ENCODE measurements at regions not wholly inside any gene's neighbourhood (a gene's known extent, or its start where the extent isn't known, plus 50 kb on each side); places are given as distances from the start of the nearest gene placed in this dataset.

DNA sequence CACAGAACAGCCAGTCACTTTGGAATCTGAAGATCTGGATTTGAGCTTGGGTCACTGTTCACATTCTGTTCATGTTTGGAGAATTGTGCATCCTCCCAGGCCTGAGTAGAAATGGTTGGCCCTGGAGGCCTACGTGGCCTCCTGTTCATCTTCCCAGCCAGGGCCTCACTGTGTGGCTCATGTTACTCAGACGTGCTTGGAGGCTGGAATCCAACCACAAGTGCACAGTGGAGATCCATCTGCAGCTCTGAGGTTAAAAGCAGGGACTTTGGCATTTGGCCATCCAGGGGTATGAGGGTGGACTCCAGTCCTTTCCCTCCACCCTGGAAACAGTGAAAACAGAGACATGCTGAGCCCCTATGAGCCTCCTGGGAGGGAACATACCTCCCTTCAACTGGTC is 709.0 kb upstream of the IGFBP3 start:
- H3K4me1 ChIP-seq = no peaks in the 10 kb centered on the region
- WGBS, 2 donors = 83 to 85% methylated on average over 2 of the region's 2 CpGs
- intact Hi-C loops (cut with DNase I) = no loop called here
- H3K9me3 ChIP-seq = no peaks in the 10 kb centered on the region
- TF ChIP-seq POLR2A (IDR thresholded peaks at IDR 0.05) = no peak
- TF ChIP-seq, protein P1, sequence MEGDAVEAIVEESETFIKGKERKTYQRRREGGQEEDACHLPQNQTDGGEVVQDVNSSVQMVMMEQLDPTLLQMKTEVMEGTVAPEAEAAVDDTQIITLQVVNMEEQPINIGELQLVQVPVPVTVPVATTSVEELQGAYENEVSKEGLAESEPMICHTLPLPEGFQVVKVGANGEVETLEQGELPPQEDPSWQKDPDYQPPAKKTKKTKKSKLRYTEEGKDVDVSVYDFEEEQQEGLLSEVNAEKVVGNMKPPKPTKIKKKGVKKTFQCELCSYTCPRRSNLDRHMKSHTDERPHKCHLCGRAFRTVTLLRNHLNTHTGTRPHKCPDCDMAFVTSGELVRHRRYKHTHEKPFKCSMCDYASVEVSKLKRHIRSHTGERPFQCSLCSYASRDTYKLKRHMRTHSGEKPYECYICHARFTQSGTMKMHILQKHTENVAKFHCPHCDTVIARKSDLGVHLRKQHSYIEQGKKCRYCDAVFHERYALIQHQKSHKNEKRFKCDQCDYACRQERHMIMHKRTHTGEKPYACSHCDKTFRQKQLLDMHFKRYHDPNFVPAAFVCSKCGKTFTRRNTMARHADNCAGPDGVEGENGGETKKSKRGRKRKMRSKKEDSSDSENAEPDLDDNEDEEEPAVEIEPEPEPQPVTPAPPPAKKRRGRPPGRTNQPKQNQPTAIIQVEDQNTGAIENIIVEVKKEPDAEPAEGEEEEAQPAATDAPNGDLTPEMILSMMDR (IDR thresholded peaks at IDR 0.05) = no peak
- no peaks in the 10 kb centered on the region for H3K27me3 ChIP-seq
- no peak overlapping the region for H3K27ac ChIP-seq
- no peak for DNase-seq
- no peak overlapping the region for H3K4me3 ChIP-seq (replicated peaks in 1 of 3)
- no peaks in the 10 kb centered on the region for H3K36me3 ChIP-seq

DNA sequence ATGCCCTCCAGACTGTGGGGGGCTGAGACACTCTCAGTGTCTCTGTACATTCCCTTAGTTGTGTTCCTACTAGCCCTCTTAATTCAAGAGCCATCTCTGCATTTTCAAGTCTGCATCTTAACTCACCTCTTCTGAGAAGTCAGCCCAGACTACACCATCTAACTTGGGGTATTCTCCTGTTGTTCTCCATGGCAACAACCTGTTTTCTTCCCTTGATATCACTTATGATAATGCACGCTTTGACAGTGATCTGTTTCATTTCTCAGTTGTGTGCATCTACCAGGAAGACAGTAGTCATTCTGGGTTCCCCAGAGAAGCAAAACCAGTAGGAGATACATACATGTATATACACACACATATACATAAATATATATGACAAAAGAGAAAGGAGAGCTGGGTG is 707.3 kb upstream of the IGFBP3 start:
- Histone ChIP-seq H3K27me3 (no peaks in the 10 kb centered on the region), H3K9me3 (no peaks in the 10 kb centered on the region), H3K27ac (no peak overlapping the region), H3K4me3 (replicated peaks in 1 of 3) (no peak overlapping the region), H3K36me3 (no peaks in the 10 kb centered on the region), H3K4me1 (no peaks in the 10 kb centered on the region)
- 89 to 92% methylated on average over 1 of the region's 1 CpG for WGBS, 2 donors
- TF ChIP-seq, protein P1 (IDR thresholded peaks at IDR 0.05) = no peak
- TF ChIP-seq POLR2A (IDR thresholded peaks at IDR 0.05) = no peak
- no peak for DNase-seq
- intact Hi-C loops (cut with DNase I) = no loop called here

DNA sequence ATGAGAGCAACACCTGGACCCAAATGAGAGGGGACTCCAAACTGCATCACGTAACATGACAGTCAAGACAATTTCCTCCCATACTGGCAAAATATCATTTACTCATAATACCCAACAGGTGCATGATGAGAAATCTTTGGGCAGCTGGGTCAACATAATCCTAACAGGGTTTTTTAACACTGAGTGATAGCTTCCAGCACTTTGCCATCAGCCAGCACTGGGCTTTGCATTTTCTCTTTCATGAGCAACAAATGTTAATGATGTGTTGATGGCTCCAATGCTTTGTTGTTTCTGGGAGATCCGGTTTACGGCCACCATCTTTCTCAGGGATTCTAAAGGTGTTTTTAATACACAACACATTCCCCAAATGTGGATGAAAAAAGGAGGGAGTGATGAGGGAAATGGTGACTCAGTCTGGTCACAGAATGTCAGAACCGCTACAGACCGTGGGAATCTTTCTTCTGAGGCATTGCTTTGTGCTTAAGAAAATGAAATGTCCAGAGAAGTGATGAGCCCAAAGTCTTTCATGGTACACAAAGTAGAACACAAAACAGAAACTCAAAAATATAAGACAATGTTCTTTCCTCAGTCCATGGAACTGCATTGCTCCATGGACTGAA is 705.7 kb upstream of the IGFBP3 start:
- Histone ChIP-seq H3K27me3 (no peaks in the 10 kb centered on the region), H3K36me3 (no peaks in the 10 kb centered on the region), H3K4me3 (replicated peaks in 1 of 3) (no peak overlapping the region), H3K27ac (no peak overlapping the region), H3K4me1 (no peaks in the 10 kb centered on the region), H3K9me3 (no peaks in the 10 kb centered on the region)
- TF ChIP-seq, protein P1 (IDR thresholded peaks at IDR 0.05) = no peak
- TF ChIP-seq POLR2A (IDR thresholded peaks at IDR 0.05) = no peak
- intact Hi-C loops (cut with DNase I) = no loop called here
- WGBS, 2 donors = 89 to 92% methylated on average over 5 of the region's 5 CpGs
- DNase-seq = no peak

DNA sequence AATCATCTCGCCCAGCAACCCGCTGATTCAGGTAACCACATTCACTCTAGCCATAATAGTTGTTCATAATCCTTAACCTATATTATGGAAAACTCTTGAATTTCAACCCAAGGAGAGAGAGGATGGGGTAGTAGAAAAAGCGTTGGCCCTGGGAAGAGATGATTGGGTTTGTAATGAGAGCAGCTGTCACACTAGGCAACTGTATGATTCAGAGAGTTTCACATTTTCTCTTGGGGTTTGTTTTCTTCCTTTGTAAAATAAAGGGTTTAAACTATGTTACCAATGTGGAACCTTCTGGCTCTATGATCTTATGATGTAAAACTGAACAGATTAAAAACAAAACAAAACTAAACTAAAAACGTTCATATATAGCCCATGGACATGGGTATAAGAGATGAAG is 705.2 kb upstream of the IGFBP3 start:
- H3K4me1 ChIP-seq = no peaks in the 10 kb centered on the region
- no peak for DNase-seq

DNA sequence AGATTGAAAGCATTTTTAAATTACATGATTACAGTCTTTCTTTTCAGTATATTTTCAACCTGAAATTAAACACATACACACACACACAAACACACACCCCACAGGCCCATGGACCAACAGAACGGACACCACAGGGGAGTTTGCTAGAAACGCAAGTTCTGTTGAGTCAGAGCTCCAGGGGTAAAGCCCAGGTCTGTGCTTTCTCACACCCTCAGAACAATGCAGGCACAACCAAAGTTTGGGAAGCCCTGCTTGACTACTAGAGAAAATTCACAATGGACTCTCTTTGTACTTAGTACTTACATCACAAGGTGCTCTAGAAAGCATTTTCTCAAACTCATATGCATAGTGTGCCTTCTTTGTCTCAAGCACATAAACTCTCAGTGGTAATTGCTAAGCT is 704.0 kb upstream of the IGFBP3 start:
- Histone ChIP-seq H3K36me3 (no peaks in the 10 kb centered on the region), H3K4me1 (no peaks in the 10 kb centered on the region), H3K27ac (no peak overlapping the region), H3K4me3 (replicated peaks in 1 of 3) (no peak overlapping the region), H3K27me3 (no peaks in the 10 kb centered on the region), H3K9me3 (no peaks in the 10 kb centered on the region)
- intact Hi-C loops (cut with DNase I) = no loop called here
- 48 to 98% methylated on average over 2 of the region's 2 CpGs for WGBS, 2 donors
- DNase-seq = no peak
- TF ChIP-seq, protein P1 (IDR thresholded peaks at IDR 0.05) = no peak
- TF ChIP-seq POLR2A (IDR thresholded peaks at IDR 0.05) = no peak

More for the DNA sequence above, 705.2 kb upstream of the IGFBP3 start:
- intact Hi-C loops (cut with DNase I) = no loop called here
- Histone ChIP-seq H3K36me3 (no peaks in the 10 kb centered on the region), H3K4me3 (replicated peaks in 1 of 3) (no peak overlapping the region), H3K27ac (no peak overlapping the region), H3K9me3 (no peaks in the 10 kb centered on the region), H3K27me3 (no peaks in the 10 kb centered on the region)
- TF ChIP-seq POLR2A (IDR thresholded peaks at IDR 0.05) = no peak
- TF ChIP-seq, protein P1 (IDR thresholded peaks at IDR 0.05) = no peak
- 89 to 92% methylated on average over 4 of the region's 4 CpGs for WGBS, 2 donors

Data from thyroid gland (tissue), 4 donors.